GM12865 (cell line): ENCODE measurements at regions not wholly inside any gene's neighbourhood (a gene's known extent, or its start where the extent isn't known, plus 50 kb on each side); places are given as distances from the start of the nearest gene placed in this dataset.

Experiments used
- DNase-seq: peaks from one replicate; pipeline ENCODE4 v3.0.0; 2010; ENCODE audit warnings: low read depth
- H3K4me3 ChIP-seq: 2 replicates; pipeline ENCODE4 v1.5.1; 2011; ENCODE audit warnings: mild to moderate bottlenecking, low read depth, low read length, control low read depth
- CTCF ChIP-seq: IDR thresholded peaks from 2 replicates; pipeline ENCODE4 v1.5.1; 2011; ENCODE audit warnings: low read length, control low read depth, low read depth, inconsistent platforms; ENCODE audit not compliant: insufficient read depth; ENCODE audit errors: missing control alignments

- TF ChIP-seq CTCF = no peak
- DNase-seq = no peak
- no peak overlapping the region for H3K4me3 ChIP-seq
Measured at GRCh38 chr1:166351676-166352075, 184.9 kb upstream of the FAM78B start.

GRCh38 chr1:166353213-166353612, 186.4 kb upstream of the FAM78B start:
- TF ChIP-seq CTCF = no peak
- DNase-seq = no peak
- H3K4me3 ChIP-seq = no peak overlapping the region

GRCh38 chr1:166354406-166354805, 187.6 kb upstream of the FAM78B start:
- TF ChIP-seq CTCF = no peak
- H3K4me3 ChIP-seq = no peak overlapping the region
- DNase-seq = no peak

- no peak for DNase-seq
- no peak for TF ChIP-seq CTCF
- H3K4me3 ChIP-seq = no peak overlapping the region
Measured at GRCh38 chr1:166365081-166365480, 198.3 kb upstream of the FAM78B start.

- TF ChIP-seq CTCF = no peak
- H3K4me3 ChIP-seq = no peak overlapping the region
- DNase-seq = no peak
Measured at GRCh38 chr1:166368030-166368429, 201.2 kb upstream of the FAM78B start.

GRCh38 chr1:166377896-166378295, 211.1 kb upstream of the FAM78B start:
- TF ChIP-seq CTCF = no peak
- DNase-seq = no peak
- H3K4me3 ChIP-seq = no peak overlapping the region

GRCh38 chr1:166378805-166379204, 212.0 kb upstream of the FAM78B start:
- H3K4me3 ChIP-seq = no peak overlapping the region
- no peak for DNase-seq
- no peak for TF ChIP-seq CTCF
